ENCODE measurements at regions not wholly inside any gene's neighbourhood (a gene's known extent, or its start where the extent isn't known, plus 50 kb on each side); places are given as distances from the start of the nearest gene placed in this dataset.

DNA sequence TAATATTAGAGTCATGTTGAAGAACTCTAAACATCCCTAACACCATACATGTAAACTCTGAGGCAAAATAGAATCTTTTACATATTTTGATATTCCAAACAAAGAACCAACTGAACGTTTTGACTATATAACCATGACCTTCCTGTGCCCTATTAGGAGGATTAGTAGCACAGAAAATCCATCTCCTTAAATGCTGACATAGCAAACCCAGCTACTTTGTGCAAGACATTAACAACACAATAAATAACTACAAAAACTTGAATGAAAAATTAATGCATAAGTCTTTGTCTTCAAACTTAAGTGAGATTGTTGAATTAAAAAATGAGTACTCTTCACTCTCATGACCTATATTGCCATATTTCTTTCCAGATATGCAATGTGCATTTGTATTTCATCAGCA is 450.0 kb upstream of the PDZRN3 start:
- H3K9me2 ChIP-seq (replicated peaks; ENCODE audit: control insufficient read depth, low read length), result no peaks in the 10 kb centered on the region
- TF ChIP-seq, protein P1, sequence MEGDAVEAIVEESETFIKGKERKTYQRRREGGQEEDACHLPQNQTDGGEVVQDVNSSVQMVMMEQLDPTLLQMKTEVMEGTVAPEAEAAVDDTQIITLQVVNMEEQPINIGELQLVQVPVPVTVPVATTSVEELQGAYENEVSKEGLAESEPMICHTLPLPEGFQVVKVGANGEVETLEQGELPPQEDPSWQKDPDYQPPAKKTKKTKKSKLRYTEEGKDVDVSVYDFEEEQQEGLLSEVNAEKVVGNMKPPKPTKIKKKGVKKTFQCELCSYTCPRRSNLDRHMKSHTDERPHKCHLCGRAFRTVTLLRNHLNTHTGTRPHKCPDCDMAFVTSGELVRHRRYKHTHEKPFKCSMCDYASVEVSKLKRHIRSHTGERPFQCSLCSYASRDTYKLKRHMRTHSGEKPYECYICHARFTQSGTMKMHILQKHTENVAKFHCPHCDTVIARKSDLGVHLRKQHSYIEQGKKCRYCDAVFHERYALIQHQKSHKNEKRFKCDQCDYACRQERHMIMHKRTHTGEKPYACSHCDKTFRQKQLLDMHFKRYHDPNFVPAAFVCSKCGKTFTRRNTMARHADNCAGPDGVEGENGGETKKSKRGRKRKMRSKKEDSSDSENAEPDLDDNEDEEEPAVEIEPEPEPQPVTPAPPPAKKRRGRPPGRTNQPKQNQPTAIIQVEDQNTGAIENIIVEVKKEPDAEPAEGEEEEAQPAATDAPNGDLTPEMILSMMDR (IDR thresholded peaks at IDR 0.05; ENCODE audit: low read depth, low read length, poor library complexity, severe bottlenecking), result no peak
- no peaks in the 10 kb centered on the region for H3K9me3 ChIP-seq (ENCODE audit: control insufficient read depth, insufficient read depth, low read length)
- H3K79me2 ChIP-seq (ENCODE audit: control insufficient read depth, low read length), result no peaks in the 10 kb centered on the region
- no peaks in the 10 kb centered on the region for H3K36me3 ChIP-seq (ENCODE audit: control insufficient read depth, low read length)
- H3K27me3 ChIP-seq (ENCODE audit: control insufficient read depth, low read length), result no peaks in the 10 kb centered on the region
- H3K4me1 ChIP-seq (ENCODE audit: control insufficient read depth, low read length), result no peaks in the 10 kb centered on the region
- H3K27ac ChIP-seq (ENCODE audit: low read depth, low read length), result no peak overlapping the region
- H3K4me2 ChIP-seq (ENCODE audit: low read length), result no peak overlapping the region
- no peak overlapping the region for H3K4me3 ChIP-seq (ENCODE audit: low read length)
- H4K20me1 ChIP-seq (ENCODE audit: control insufficient read depth, insufficient read depth, low read depth, low read length), result no peaks in the 10 kb centered on the region
- H3F3A ChIP-seq (ENCODE audit: control insufficient read depth, insufficient read depth), result no peaks in the 10 kb centered on the region

DNA sequence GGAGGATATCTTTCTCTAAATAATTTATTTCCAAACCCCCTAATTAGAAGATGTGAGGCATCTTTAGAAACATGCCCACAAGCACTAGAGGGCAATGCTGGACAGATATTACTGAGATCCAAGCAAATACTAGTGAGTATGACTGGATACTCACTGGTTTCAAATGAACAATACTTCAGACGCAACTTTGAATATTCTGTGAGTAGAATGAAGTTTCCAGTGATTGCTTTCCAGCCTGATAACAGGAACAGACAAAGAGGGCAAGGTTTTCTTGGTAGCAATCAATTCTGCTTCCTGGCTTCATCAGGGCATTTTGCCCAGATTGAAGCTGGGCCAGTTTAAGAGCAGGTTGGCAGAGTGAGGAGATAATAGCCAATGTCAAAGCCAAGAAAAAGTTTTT is 442.6 kb upstream of the PDZRN3 start:
- TF ChIP-seq, protein P1 (IDR thresholded peaks at IDR 0.05; ENCODE audit: low read depth, low read length, poor library complexity, severe bottlenecking), result no peak
- no peak for TF ChIP-seq EZH2phosphoT487 (IDR thresholded peaks at IDR 0.05; ENCODE audit: borderline replicate concordance, low read length)
- H3K9me2 ChIP-seq (replicated peaks; ENCODE audit: control insufficient read depth, low read length), result no peaks in the 10 kb centered on the region
- no peak overlapping the region for H3K4me2 ChIP-seq (ENCODE audit: low read length)

DNA sequence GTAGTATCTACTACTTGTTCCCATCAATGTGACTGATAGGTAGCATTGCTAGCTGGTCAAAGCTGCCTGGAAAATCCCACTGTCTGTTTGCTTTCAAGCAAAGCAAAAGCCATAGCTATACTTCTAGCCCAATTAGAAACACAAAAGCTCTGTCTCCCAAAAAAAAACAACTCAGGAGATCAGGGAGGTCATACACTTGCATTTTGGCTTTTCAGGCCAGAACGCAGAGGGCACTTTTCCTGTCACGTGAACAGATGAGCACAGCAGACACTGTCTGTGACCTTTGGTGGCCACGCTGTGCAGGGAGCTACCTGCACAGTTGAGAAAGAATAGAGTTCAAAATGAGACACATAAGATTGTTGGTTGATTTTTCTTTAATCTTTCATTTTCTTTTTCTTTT is 441.7 kb upstream of the PDZRN3 start:
- no peak overlapping the region for H3K4me2 ChIP-seq (ENCODE audit: low read length)
- no peak overlapping the region for H3K4me3 ChIP-seq (ENCODE audit: low read length)
- no peaks in the 10 kb centered on the region for H3K4me1 ChIP-seq (ENCODE audit: control insufficient read depth, low read length)
- H3K27me3 ChIP-seq (ENCODE audit: control insufficient read depth, low read length), result no peaks in the 10 kb centered on the region
- no peaks in the 10 kb centered on the region for H3F3A ChIP-seq (ENCODE audit: control insufficient read depth, insufficient read depth)
- H3K79me2 ChIP-seq (ENCODE audit: control insufficient read depth, low read length), result no peaks in the 10 kb centered on the region
- no peak overlapping the region for H3K27ac ChIP-seq (ENCODE audit: low read depth, low read length)
- H4K20me1 ChIP-seq (ENCODE audit: control insufficient read depth, insufficient read depth, low read depth, low read length), result no peaks in the 10 kb centered on the region
- TF ChIP-seq, protein P1 (IDR thresholded peaks at IDR 0.05; ENCODE audit: low read depth, low read length, poor library complexity, severe bottlenecking), result no peak
- TF ChIP-seq EZH2phosphoT487 (IDR thresholded peaks at IDR 0.05; ENCODE audit: borderline replicate concordance, low read length), result no peak
- H3K9me2 ChIP-seq (replicated peaks; ENCODE audit: control insufficient read depth, low read length), result no peaks in the 10 kb centered on the region
- no peaks in the 10 kb centered on the region for H3K9me3 ChIP-seq (ENCODE audit: control insufficient read depth, insufficient read depth, low read length)
- no peaks in the 10 kb centered on the region for H3K36me3 ChIP-seq (ENCODE audit: control insufficient read depth, low read length)

More for the DNA sequence above, 442.6 kb upstream of the PDZRN3 start:
- Histone ChIP-seq H3K79me2 (ENCODE audit: control insufficient read depth, low read length) (no peaks in the 10 kb centered on the region), H3K9me3 (ENCODE audit: control insufficient read depth, insufficient read depth, low read length) (no peaks in the 10 kb centered on the region), H3K27me3 (ENCODE audit: control insufficient read depth, low read length) (no peaks in the 10 kb centered on the region), H3K4me3 (ENCODE audit: low read length) (no peak overlapping the region), H3K27ac (ENCODE audit: low read depth, low read length) (no peak overlapping the region), H3F3A (ENCODE audit: control insufficient read depth, insufficient read depth) (no peaks in the 10 kb centered on the region), H3K36me3 (ENCODE audit: control insufficient read depth, low read length) (no peaks in the 10 kb centered on the region), H4K20me1 (ENCODE audit: control insufficient read depth, insufficient read depth, low read depth, low read length) (no peaks in the 10 kb centered on the region), H3K4me1 (ENCODE audit: control insufficient read depth, low read length) (no peaks in the 10 kb centered on the region)
